Tibial nerve (tissue), 3 donors: ENCODE measurements at regions not wholly inside any gene's neighbourhood (a gene's known extent, or its start where the extent isn't known, plus 50 kb on each side); places are given as distances from the start of the nearest gene placed in this dataset.

Source experiments
- CTCF ChIP-seq, 5 experiments: fragments of 200-600 bp in 3 of 5; fragments of 450-650 bp in 2 of 5; sonication (generic) in 3 of 5; IDR thresholded peaks; one replicate each; pipeline ENCODE4 v1.5.1; 2016 to 2019; ENCODE audit warnings: antibody characterized with exemption in 5 of 5, mild to moderate bottlenecking in 3 of 5, moderate library complexity in 2 of 5
- POLR2A ChIP-seq, 2 donors: fragments of 450-650 bp; IDR thresholded peaks; one replicate each; pipeline ENCODE4 v1.6.1; 2017; ENCODE audit warnings: antibody characterized with exemption in 2 of 2, mild to moderate bottlenecking in 2 of 2, moderate library complexity in 2 of 2

GRCh38 chr6:156146891-156147290 is 630.3 kb upstream of the ARID1B start:
- no peak for TF ChIP-seq CTCF (IDR thresholded peaks at IDR 0.05)
- TF ChIP-seq POLR2A (IDR thresholded peaks at IDR 0.05), result no peak
